Bronchial epithelial cell (primary cell): ENCODE measurements at regions not wholly inside any gene's neighbourhood (a gene's known extent, or its start where the extent isn't known, plus 50 kb on each side); places are given as distances from the start of the nearest gene placed in this dataset.
A peak's percentile ranks its signal among the peaks of the same experiment; 100 is the strongest.
"Not testable (repeated sequence)": the region's sequence is repeated elsewhere in the genome, so short reads cannot be mapped to it uniquely, and the experiment has no call there.

Experiments used
- DNase-seq: peaks from one replicate; pipeline ENCODE4 v3.0.0-alpha.2; 2010; ENCODE audit warnings: low read depth
- FAIRE-seq: peaks from 2 replicates; lab custom pipeline; 2011; peaks lifted over from hg19 to GRCh38; lab: Jason Lieb, UNC
- H3K27me3 ChIP-seq: 2 replicates; pipeline ENCODE4 v1.5.1; 2011; ENCODE audit warnings: low read length; ENCODE audit not compliant: control insufficient read depth, insufficient read depth
- H3K36me3 ChIP-seq: 2 replicates; pipeline ENCODE4 v1.5.1; 2011; ENCODE audit warnings: low read length; ENCODE audit not compliant: control insufficient read depth, insufficient read depth
- H3K4me3 ChIP-seq: 2 replicates; pipeline ENCODE4 v1.5.1; 2011; ENCODE audit warnings: mild to moderate bottlenecking, low read depth, low read length, control low read depth
- CTCF ChIP-seq: IDR thresholded peaks from 2 replicates; pipeline ENCODE4 v1.5.1; 2011; ENCODE audit warnings: mild to moderate bottlenecking, moderate library complexity, low read length, control low read depth, inconsistent platforms; ENCODE audit not compliant: insufficient read depth, severe bottlenecking

- not testable (repeated sequence) for H3K27me3 ChIP-seq, FAIRE-seq, H3K36me3 ChIP-seq, H3K4me3 ChIP-seq, DNase-seq
Measured at GRCh38 chrY:17511984-17512383, 368.0 kb downstream of the CDY2B start.

- H3K36me3 ChIP-seq, FAIRE-seq, H3K4me3 ChIP-seq, H3K27me3 ChIP-seq, DNase-seq: not testable (repeated sequence)
Measured at GRCh38 chrY:17511476-17511875, 368.5 kb downstream of the CDY2B start.

GRCh38 chrY:17505834-17506233, 374.2 kb downstream of the CDY2B start:
- not testable (repeated sequence) for H3K4me3 ChIP-seq, DNase-seq, FAIRE-seq, H3K36me3 ChIP-seq, H3K27me3 ChIP-seq

GRCh38 chrY:17484763-17485162, 395.3 kb downstream of the CDY2B start:
- not testable (repeated sequence) for H3K27me3 ChIP-seq, H3K4me3 ChIP-seq, H3K36me3 ChIP-seq, DNase-seq, FAIRE-seq

- DNase-seq, FAIRE-seq, H3K36me3 ChIP-seq, H3K4me3 ChIP-seq, H3K27me3 ChIP-seq: not testable (repeated sequence)
Measured at GRCh38 chrY:17484157-17484556, 395.9 kb downstream of the CDY2B start.

GRCh38 chrY:17481389-17482022, 398.5 kb downstream of the CDY2B start:
- H3K27me3 ChIP-seq, DNase-seq, H3K36me3 ChIP-seq, H3K4me3 ChIP-seq, FAIRE-seq: not testable (repeated sequence)

GRCh38 chrY:17472068-17472467, 408.0 kb downstream of the CDY2B start:
- FAIRE-seq = not testable (repeated sequence)

GRCh38 chrY:17459753-17460152, 420.3 kb downstream of the CDY2B start:
- not testable (repeated sequence) for H3K27me3 ChIP-seq, DNase-seq, H3K4me3 ChIP-seq, FAIRE-seq, H3K36me3 ChIP-seq

More at GRCh38 chrY:17472068-17472467, 408.0 kb downstream of the CDY2B start:
- H3K27me3 ChIP-seq, H3K4me3 ChIP-seq, H3K36me3 ChIP-seq, DNase-seq: not testable (repeated sequence)

GRCh38 chrY:17430570-17431166, 449.4 kb downstream of the CDY2B start:
- peak; percentile 8 for DNase-seq
- Histone ChIP-seq H3K36me3 (no peaks in the 10 kb centered on the region), H3K4me3 (no peak overlapping the region), H3K27me3 (no peaks in the 10 kb centered on the region)
- no peak for FAIRE-seq
- peak; percentile 57 for TF ChIP-seq CTCF
